Activated T-helper 9 cell treated with anti-CD3 and anti-CD28 coated beads, Interleukin-2, amount 50 U/mL, for 16 hours (primary cell): ENCODE measurements at regions not wholly inside any gene's neighbourhood (a gene's known extent, or its start where the extent isn't known, plus 50 kb on each side); places are given as distances from the start of the nearest gene placed in this dataset.
"Not testable (repeated sequence)": the region's sequence is repeated elsewhere in the genome, so short reads cannot be mapped to it uniquely, and the experiment has no call there.

Experiments used
- DNase-seq: peaks from one replicate; pipeline ENCODE4 v3.0.0-alpha.2; 2020; ENCODE audit warnings: low read depth

- no peak for DNase-seq
Observed at GRCh38 chr4:24364249-24364648, 220.1 kb downstream of the DHX15 start.

DNA sequence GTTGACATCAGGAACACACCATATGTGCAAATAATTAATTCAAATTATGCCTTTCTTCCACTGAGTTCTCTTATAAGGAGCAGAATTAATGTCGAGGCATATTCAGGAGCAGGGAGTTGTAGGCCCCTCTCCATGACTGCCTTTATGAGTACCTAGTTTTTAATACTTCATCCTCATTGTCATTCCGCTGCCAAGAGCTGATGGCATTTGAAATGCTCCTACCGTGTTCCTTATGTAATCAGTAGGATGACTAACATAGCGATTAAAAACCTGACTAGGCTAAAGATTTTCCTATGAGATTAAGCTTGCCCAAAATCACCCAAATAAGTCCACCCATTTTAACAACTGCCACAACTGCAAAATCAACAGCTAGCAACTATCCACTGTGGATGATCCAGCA lies 220.6 kb downstream of the DHX15 start:
- no peak for DNase-seq

GRCh38 chr4:24352112-24352511 lies 232.2 kb downstream of the DHX15 start:
- no peak for DNase-seq

- not testable (repeated sequence) for DNase-seq
Observed at GRCh38 chr4:24349168-24349996, 235.0 kb downstream of the DHX15 start.

DNA sequence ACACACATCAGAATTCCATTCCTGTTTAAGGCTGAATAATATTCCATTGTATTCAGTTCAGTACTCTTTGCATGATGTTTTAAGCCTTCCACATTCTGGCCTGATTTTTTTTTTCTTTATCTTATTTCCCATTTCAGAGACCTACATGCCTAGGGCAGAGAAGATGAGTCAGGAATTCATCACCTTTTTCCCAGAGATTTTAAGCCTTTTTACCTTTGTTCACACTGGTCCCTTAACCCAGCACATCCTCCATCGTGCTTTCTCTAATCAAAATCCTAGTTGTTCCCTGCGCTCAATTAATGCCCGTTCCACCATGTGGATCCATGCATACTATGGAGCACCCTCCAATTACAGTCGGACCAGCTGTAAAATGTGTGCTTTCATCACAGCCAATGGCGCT lies 245.1 kb downstream of the DHX15 start:
- DNase-seq, result no peak

DNA sequence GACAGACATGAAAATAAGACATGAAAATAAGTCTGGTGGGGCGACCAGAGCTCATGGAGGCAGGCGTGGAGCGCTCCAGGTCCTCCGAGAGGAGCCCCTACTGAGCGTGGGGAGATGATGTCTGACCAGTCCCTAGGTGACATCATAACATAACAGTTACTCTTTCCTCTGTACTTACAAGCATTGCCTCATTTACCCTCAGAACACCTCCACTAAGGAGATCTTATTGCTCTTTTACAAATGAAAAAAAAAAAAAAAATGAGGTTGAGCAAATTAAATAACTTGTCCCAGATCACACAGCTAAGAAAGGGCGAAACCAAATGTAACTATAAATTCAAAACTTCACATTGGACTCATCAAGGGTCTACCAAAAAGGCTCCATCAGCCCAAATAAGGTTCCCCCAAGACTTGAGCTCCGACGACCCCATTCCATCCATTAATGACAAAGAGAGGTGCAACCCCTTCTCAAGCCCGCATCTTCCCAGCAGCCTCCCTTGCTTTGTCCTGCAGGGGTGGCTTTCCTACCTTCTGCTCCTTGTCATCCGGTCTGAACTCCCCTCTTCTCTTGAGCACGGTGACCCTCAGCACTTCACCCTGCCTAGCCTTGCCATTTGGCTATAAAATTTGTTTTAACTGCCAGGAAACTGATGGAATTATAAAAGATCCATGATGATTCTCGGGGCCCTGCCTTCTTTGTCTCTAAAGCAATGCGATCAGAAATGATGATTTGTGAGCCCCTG lies 246.7 kb downstream of the DHX15 start:
- DNase-seq, result no peak

- DNase-seq, result no peak
Observed at GRCh38 chr4:24335616-24336015, 248.7 kb downstream of the DHX15 start.

DNA sequence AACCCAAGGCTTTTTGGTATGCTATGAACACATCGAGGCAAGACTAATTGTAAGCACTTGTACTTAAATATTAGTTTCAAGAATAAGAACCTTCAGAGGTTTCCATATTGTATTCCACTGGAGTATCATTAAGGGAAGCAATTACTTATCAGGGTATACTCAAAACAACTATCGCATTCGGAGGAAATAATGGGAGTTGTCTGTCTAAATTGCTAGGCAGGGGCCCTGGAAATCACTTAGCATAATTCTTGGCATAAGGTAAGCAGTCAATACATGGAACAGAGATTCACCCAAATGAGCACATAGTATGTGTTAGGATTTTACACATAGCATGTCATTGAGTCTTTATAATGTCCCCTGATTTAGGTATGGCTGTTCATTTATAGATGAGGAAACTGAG lies 249.4 kb downstream of the DHX15 start:
- no peak for DNase-seq

DNA sequence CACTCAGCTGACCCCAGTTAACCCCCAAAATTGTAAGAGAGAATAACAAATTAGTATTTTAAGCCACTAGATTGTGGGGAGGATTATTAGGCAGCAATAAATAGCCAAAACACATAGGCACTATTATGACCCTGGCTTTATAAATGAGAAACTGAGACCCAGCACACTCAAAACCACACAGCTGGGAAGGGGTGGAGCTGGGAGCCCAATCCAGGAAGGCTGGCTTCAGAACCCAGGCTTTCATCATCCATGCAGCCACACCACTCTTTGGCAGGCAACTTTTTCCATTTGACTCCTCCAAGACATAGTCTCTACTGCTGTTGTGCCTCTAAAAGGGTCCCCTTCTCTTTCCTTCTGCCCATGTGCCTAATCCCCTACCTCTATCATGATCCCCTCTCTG lies 253.8 kb downstream of the DHX15 start:
- no peak for DNase-seq

DNA sequence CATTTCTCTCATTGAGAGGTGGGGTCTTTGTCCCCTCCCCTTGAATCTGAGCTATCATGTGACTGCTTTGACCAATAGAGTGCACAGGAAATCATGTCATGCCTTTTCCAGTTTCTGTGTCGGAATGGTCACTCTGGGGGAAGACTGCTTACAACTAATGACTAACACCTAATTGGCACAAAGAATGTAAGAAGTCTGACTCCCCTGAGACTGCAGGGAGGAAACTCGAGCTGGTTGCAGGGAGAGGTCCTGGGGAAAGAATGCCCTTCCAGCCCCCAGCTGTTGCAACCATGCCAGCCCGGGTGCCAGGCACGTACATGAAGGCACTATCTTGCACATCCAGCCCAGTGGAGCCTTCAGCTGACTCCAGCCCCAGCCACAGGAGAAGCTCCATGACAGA lies 254.2 kb downstream of the DHX15 start:
- no peak for DNase-seq

DNA sequence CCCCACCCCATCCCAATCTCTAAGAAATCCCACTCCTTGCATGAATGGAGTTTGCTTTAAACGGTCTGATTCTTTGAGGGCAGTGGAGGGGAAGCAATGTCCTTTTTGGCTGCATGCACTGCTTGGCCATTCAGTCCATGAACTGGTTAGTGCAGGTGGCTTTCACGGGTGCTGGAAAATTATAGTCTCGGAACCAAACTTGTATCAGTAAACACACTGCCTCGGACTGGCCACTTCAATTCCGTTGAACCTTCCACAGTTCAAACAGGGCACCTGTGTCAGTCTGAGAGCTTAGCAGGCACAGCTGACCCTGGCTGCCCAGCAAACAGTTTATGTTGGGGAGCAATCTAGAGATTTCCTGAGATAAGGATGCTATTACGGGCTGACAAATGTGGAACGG lies 255.6 kb downstream of the DHX15 start:
- no peak for DNase-seq

- no peak for DNase-seq
Observed at GRCh38 chr4:24328310-24328709, 256.0 kb downstream of the DHX15 start.

DNA sequence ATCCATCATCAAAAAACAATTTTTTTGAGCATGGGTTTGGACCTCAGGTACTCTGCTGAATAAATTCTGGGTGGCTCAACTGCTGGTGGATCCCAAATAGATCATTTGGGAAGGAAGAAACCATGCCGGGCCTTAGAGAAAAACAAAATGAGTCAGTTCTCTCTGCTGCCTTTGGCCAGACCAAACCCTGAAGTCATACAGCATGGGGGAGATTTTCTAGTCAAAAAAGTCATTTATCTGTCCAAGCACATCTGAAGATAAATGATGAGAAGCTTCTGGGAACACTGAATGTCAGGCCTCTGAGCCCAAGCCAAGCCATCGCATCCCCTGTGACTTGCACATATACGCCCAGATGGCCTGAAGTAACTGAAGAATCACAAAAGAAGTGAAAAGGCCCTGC lies 261.4 kb downstream of the DHX15 start:
- no peak for DNase-seq

- no peak for DNase-seq
Observed at GRCh38 chr4:24322511-24322910, 261.8 kb downstream of the DHX15 start.

GRCh38 chr4:24321616-24322015 lies 262.7 kb downstream of the DHX15 start:
- DNase-seq, result no peak

DNA sequence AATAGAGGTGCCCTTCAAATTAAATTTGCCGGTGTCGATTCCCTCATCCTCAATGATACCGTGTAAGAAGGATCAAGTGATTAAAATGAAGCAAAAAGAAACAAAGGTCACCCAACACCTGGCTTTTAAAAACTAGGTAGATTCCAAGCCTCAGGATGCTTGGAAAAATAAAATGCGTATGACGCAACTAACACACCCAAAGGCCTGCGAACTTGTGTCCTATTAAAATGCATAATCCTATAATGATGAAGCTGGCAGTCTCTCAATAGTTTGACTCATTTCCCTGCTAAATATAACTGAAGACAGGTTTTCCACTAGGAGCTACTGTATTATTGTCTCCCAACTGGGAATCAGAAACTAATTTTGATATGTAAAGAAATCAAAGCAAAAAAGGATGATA lies 263.2 kb downstream of the DHX15 start:
- no peak for DNase-seq

- DNase-seq, result no peak
Observed at GRCh38 chr4:24319387-24319786, 265.0 kb downstream of the DHX15 start.

DNA sequence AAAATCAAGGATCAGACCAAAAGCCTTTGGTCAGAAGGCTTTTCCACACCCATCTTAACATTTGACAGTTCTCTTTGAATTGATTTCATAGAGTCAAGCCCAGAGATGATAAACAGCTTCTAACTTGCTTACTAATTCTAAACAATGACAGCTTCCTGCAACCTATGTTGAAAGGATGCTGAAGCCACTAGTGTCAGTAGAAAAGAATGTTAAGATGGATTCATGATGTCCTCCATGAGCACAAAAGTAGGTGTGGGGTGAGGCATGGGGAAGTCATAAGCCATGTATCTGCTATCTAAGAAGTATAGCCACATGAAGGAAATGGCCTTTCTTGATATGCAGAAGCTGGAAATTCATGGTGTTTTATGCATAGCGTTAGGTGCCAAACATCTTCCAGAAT lies 269.3 kb downstream of the DHX15 start:
- no peak for DNase-seq

- DNase-seq, result no peak
Observed at GRCh38 chr4:24312261-24312913, 272.0 kb downstream of the DHX15 start.

- DNase-seq, result no peak
Observed at GRCh38 chr4:24303926-24304325, 280.4 kb downstream of the DHX15 start.

- DNase-seq, result no peak
Observed at GRCh38 chr4:24298911-24299310, 285.4 kb downstream of the DHX15 start.

DNA sequence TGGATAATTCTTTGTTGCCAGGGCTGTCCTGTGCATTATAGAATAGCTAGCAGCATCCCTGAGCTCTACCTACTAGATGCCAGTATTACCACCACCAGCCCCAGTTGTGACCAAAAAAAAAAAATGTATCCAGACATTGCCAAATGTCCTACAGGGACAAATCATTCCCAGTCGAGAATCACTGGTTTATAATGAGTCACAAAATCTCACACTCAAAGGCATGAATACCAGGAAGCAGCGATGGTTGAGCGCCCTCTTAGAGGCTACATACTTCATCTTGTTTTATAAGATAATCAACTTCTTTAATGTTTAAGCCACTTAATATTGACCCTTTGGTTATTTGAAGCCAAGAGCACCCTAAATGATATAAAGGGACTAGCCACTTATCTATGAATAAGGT lies 297.3 kb downstream of the DHX15 start:
- DNase-seq, result no peak

GRCh38 chr4:24285759-24286158 lies 298.6 kb downstream of the DHX15 start:
- no peak for DNase-seq
